ENCODE measurements at regions not wholly inside any gene's neighbourhood (a gene's known extent, or its start where the extent isn't known, plus 50 kb on each side); places are given as distances from the start of the nearest gene placed in this dataset.

DNA sequence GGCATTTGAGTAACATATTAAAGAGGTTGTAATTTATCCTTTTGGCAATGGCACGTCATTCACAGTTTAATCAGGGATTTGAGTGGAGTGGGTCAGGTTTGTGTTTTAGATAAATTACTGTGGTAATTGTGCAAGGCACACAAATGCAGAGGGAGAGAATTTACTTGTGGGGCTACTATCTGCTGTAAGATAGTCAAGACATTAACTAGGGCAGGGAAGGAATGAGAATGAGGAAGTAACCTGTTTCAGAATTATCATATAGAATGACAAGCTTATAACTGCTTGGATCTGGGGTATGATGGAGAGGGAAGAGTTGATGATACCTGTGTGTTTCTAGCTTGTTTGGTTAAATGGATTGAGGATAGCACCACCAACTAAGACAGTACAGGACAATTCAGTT, 58.9 kb upstream of the ZSWIM2 start:
- TF ChIP-seq, protein P1, sequence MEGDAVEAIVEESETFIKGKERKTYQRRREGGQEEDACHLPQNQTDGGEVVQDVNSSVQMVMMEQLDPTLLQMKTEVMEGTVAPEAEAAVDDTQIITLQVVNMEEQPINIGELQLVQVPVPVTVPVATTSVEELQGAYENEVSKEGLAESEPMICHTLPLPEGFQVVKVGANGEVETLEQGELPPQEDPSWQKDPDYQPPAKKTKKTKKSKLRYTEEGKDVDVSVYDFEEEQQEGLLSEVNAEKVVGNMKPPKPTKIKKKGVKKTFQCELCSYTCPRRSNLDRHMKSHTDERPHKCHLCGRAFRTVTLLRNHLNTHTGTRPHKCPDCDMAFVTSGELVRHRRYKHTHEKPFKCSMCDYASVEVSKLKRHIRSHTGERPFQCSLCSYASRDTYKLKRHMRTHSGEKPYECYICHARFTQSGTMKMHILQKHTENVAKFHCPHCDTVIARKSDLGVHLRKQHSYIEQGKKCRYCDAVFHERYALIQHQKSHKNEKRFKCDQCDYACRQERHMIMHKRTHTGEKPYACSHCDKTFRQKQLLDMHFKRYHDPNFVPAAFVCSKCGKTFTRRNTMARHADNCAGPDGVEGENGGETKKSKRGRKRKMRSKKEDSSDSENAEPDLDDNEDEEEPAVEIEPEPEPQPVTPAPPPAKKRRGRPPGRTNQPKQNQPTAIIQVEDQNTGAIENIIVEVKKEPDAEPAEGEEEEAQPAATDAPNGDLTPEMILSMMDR (IDR thresholded peaks at IDR 0.05) = no peak
- TF ChIP-seq POLR2A (IDR thresholded peaks at IDR 0.05) = no peak

Measured in body of pancreas (tissue), 4 donors.